Effector CD4-positive, alpha-beta T cell (primary cell): ENCODE measurements at regions not wholly inside any gene's neighbourhood (a gene's known extent, or its start where the extent isn't known, plus 50 kb on each side); places are given as distances from the start of the nearest gene placed in this dataset.

Source experiments
- DNase-seq: peaks from one replicate; pipeline ENCODE4 v3.0.0-alpha.2; 2020

GRCh38 chrX:125012585-125012984 lies 307.1 kb upstream of the TEX13C start:
- DNase-seq = no peak

- no peak for DNase-seq
These were observed 290.5 kb upstream of the TEX13C start for GRCh38 chrX:125029131-125029530.
